Inferior parietal cortex (tissue), 1 donor: ENCODE measurements at regions not wholly inside any gene's neighbourhood (a gene's known extent, or its start where the extent isn't known, plus 50 kb on each side); places are given as distances from the start of the nearest gene placed in this dataset.

ENCODE experiments used
- DNase-seq: peaks from one replicate; pipeline ENCODE4 v3.0.0-alpha.2; 2016; ENCODE audit errors: extremely low spot score

DNA sequence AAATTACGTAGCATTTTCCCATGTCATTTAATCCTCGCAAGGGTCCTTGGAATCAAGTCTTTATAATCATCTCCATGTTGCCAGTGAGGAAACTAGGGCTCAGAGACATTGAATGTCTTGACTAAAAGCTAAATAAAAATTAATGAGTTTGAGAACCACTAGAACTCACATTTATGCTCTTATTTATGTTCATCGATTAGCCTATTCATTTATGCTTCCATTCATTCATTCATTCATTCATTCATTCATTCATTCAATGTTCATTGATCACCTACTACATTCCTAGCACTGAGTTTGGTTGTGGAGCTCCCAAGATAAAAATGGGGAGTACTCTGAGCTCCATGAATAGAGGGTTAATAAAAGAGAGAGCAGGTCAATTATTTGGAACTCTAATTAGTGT is 59.7 kb downstream of the KCNA1 start:
- no peak for DNase-seq

DNA sequence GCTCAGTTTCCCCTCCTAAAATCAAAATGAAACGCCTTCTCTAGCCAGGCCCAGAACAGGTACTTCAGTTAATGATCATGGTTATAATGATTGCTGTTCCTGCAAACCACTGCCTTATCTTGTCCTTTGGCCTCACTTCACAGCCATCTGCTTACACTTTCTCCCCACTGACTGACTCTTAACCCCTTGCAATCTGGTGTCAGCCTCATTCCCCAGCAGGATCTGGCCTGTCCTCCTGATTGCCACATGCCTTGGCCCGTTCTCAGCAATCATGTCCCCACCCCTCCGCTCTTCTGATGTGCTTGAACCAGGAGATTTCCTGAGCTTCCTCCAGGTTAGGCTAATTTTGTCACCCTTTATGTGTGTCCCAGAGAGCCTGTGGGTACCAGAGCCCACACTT is 64.5 kb downstream of the KCNA1 start:
- no peak for DNase-seq

DNA sequence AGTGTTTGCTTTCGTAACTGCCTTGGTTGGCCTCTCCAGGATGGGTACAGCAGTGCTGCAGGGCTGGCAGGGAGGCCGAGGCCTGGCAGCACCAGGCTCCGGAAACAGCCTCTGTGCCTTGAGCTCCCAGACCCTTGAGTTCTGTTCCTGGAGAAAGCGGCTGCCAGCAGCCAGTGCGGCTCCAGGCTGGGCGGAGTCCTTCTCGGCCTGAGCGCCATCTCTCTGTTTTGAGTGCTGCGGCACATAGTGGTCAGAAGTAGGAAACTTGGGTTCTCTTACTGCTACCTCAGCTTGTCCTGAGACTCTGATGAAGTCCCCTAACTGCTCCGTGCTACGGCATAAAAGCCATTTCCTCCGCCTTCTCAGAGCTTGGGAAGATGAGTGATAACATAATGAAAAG is 65.9 kb downstream of the KCNA1 start:
- no peak for DNase-seq

GRCh38 chr12:4977102-4977501 is 66.6 kb upstream of the KCNA5 start:
- DNase-seq: no peak

DNA sequence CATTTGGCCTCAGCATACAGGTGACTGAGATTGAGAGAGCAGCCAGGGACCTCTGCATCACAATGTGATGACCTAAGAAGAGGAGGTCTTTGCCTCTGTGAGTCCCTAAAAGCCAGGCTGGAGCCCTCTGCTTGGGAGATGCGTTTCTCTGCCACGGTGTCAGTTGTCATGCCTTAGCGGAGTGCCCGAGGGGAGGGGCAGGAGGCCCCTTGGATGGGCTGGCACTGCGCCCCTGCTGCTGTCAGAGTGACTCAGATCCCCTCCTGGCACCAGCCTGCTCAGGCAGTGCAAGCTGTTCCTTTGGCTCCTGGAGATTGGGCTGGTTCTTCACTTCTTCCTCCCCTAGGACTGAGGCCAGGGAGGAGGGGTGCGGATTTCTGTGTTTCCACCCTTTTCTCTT is 64.9 kb upstream of the KCNA5 start:
- no peak for DNase-seq

DNA sequence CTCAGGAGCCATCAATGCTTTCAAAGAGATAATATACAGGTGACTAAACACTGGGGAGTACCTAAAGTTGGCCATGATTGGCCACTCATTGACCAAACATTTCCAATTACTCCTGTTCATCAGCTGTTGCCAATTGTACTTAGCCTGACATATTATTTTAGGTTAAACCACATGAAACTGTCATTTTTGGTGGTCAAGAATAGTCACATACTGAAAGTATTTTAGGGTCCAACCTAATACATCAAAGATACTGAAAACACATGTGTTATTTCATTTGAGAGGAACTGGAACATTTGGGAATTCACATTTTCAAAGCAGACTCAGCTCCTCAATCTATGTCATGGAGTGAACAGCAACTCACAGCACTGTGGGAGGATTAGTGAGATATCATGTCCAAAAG is 63.9 kb upstream of the KCNA5 start:
- DNase-seq: no peak

- peak; percentile 25 for DNase-seq
Measured at GRCh38 chr12:4984344-4984743, 59.3 kb upstream of the KCNA5 start.

- DNase-seq: no peak
Measured at GRCh38 chr12:4984971-4985370, 58.7 kb upstream of the KCNA5 start.

DNA sequence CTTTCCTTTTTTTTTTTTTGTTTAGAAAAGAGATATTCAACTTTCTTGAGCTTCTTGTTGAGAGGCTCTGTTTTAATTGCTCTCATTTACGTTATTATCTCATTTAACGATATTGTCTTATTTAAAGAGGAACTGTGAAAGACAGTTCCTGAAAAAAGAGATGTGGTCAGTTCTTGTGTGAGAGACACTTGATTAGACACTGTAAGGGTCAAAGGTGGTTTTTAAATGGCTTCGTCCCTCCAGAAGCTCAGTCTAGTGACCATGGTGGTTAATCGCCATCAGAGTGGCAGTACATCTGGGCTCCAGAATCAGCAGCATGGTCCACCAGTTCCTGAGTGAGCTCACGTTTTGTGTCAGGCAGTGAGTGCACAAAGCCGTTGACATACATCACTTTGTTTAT is 57.9 kb upstream of the KCNA5 start:
- no peak for DNase-seq

DNA sequence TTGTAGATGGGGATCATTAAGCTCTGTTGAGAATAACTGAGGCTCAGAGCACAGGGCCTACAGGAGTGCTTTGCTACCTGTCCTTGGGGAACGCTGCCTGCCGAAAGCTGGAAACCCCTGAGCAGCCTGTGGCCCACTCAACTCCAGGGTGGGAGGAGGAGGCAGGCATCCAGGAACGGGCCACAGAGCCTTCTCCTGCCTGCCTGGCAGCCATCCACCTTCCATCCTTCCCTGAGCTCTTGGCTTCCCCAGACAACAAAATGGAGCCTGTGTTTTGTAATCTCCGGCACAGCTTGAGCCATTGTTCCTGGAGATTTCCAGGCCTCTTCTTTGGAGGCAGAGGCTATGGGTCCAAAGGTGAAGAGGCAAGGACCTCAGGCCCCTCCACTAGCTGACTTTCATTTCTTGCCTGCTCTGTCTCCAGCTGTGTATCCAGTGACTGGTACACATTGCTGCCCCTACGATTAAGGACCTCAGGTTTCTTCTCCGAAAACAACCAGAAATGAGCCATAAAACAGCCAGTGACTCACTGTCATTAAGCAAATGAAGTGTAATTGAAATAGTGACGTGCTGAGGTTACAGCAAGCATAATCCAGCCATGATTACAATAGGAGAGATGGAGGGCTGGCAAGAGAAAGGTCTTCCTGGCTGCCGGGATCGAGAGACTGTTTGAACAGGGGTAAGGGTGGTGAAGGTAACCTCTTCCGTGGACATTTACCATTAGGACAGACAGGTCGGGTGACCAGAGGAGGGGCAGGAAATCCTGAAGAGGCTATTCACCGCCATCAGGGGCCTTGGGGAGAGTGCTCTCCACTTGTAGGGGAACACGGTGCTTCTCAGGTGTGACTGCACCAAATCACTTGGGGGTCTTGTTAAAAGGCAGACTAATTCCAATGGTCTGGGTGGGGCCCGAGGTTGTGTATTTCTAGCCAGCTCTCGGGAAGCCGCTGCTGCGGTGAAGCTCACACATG is 56.3 kb upstream of the KCNA5 start:
- DNase-seq: no peak

DNA sequence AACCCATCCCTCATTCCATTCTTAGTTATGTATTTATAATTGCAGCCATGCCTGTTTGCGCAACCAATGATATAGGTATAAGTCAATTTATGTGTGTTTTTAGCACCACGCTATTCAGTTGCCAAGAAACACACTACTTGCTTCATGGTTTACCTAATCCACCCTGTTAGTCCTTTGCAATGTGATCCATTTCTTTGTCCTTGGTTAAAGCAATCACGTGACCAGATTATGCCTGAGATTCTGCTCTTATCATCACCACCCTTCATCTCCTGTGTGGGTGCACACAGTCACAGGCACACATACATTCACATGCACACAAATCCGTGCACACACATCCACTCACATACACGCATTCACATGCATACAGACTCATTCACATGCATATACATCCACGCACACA is 52.3 kb upstream of the KCNA5 start:
- no peak for DNase-seq

GRCh38 chr12:4991801-4992200 is 51.9 kb upstream of the KCNA5 start:
- no peak for DNase-seq

GRCh38 chr12:4992871-4993270 is 50.8 kb upstream of the KCNA5 start:
- no peak for DNase-seq
